ENCODE measurements at regions not wholly inside any gene's neighbourhood (a gene's known extent, or its start where the extent isn't known, plus 50 kb on each side); places are given as distances from the start of the nearest gene placed in this dataset.

- TF ChIP-seq, protein P1, sequence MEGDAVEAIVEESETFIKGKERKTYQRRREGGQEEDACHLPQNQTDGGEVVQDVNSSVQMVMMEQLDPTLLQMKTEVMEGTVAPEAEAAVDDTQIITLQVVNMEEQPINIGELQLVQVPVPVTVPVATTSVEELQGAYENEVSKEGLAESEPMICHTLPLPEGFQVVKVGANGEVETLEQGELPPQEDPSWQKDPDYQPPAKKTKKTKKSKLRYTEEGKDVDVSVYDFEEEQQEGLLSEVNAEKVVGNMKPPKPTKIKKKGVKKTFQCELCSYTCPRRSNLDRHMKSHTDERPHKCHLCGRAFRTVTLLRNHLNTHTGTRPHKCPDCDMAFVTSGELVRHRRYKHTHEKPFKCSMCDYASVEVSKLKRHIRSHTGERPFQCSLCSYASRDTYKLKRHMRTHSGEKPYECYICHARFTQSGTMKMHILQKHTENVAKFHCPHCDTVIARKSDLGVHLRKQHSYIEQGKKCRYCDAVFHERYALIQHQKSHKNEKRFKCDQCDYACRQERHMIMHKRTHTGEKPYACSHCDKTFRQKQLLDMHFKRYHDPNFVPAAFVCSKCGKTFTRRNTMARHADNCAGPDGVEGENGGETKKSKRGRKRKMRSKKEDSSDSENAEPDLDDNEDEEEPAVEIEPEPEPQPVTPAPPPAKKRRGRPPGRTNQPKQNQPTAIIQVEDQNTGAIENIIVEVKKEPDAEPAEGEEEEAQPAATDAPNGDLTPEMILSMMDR (IDR thresholded peaks at IDR 0.05 in 2 of 3, conservative IDR thresholded peaks at IDR 0.05 in 1 of 3; ENCODE audit: borderline replicate concordance in 1 of 3, insufficient read depth in 1 of 3, low read depth in 2 of 3, low read length in 2 of 3): no peak
- TF ChIP-seq YY1 (IDR thresholded peaks at IDR 0.05; ENCODE audit: extremely low read depth, insufficient replicate concordance, low read depth, low read length) (no peak), EZH2 (IDR thresholded peaks at IDR 0.05) (no peak), RAD21 (IDR thresholded peaks at IDR 0.05; ENCODE audit: low read depth) (no peak), MAX (IDR thresholded peaks at IDR 0.05) (no peak), POLR2A (IDR thresholded peaks at IDR 0.05; ENCODE audit: borderline replicate concordance, extremely low read depth, insufficient read depth, insufficient read length) (no peak), JUND (IDR thresholded peaks at IDR 0.05) (no peak), ATF3 (IDR thresholded peaks at IDR 0.05) (no peak), POLR2AphosphoS5 (IDR thresholded peaks at IDR 0.05; ENCODE audit: low read depth, low read length) (no peak), ZFX (IDR thresholded peaks at IDR 0.05) (no peak), SIN3A (IDR thresholded peaks at IDR 0.05; ENCODE audit: low read depth) (no peak), EZH2phosphoT487 (IDR thresholded peaks at IDR 0.05; ENCODE audit: borderline replicate concordance) (no peak), CEBPB (IDR thresholded peaks at IDR 0.05; ENCODE audit: low read depth) (no peak)
These were observed 78.3 kb upstream of the ASB18 start for GRCh38 chr2:236342507-236342906.
